Ureter (tissue), 1 donor: ENCODE measurements at regions not wholly inside any gene's neighbourhood (a gene's known extent, or its start where the extent isn't known, plus 50 kb on each side); places are given as distances from the start of the nearest gene placed in this dataset.

ENCODE experiments used
- DNase-seq: peaks from one replicate; pipeline ENCODE4 v3.0.0-alpha.2; 2020; ENCODE audit warnings: low spot score
- donor health status: DM: yes; HTN: yes; CAD: no.

GRCh38 chr9:88077071-88077617 is 61.1 kb downstream of the SPATA31C2 start:
- DNase-seq = no peak

DNA sequence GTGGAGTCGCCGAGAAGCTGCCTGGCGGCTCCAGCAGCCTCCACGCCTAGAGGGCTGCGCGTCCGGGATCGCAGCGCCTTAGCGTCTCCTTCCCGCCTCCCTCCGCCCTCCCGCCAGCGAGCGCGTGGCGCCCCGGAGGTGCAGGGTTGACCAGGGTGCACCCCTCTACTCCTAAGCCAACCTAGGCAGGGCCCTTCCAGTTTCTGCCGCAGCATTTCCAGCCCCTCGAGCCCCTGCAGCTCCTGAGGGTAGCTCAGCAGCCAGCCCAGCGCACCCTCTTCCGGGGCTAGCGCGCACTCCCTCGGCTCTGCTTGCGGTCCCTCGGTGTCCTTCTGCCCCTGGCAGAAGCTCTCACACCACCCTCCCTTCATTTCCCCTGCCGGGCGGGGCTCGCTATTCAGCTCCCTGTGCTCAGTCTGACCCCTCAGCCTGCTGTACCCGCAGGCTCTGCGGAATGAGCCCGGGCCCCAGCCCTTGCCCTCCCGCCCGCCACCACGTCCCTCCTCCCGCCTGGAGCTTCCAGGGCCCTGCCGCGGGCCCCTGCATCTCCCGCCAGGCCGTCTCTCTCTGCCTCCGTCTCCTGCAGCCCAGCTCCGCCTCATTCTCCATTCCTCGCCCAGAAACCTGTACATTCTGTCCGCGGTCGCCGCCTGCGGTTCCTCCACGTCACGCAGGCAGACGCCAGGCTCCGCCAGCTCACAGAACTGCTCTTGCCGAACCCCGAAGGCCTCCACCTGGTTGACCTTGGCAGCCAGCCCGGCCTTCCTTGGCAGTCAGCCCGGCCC is 61.8 kb downstream of the SPATA31C2 start:
- DNase-seq = peak; percentile 87

DNA sequence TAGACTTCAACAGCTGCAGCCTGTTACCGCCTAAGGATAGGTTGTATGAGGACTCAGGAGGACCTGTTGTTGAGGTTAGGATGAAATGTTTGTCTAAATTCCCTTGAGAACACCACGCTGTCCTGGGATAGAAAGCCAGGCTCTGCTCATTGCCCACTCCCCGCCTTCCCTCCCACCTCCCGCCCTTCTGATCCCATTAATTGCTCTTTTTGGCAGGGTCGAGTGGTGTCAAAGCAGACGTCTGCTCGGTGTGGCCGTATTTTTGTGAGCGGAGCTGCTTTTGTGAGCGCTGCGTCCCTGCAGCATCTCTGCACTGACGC is 62.3 kb downstream of the SPATA31C2 start:
- DNase-seq = no peak

DNA sequence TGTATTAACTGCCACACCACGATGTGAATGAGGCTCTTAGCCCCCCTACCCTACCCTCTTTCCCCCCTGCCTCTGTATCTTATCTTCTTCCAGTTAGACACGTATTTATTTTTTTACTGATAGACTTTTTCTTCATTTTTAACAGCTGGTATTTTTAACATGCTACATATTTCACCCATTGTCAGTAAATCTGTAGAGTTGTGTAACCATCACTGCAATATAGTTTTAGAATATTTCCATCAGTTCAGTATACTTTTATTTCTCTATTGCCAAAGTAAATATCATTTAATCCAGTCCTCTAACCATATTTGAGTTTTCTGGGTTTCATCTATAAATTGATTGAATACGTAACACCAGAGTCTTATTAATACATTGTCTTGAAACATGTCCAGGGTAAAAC is 62.8 kb downstream of the SPATA31C2 start:
- no peak for DNase-seq

DNA sequence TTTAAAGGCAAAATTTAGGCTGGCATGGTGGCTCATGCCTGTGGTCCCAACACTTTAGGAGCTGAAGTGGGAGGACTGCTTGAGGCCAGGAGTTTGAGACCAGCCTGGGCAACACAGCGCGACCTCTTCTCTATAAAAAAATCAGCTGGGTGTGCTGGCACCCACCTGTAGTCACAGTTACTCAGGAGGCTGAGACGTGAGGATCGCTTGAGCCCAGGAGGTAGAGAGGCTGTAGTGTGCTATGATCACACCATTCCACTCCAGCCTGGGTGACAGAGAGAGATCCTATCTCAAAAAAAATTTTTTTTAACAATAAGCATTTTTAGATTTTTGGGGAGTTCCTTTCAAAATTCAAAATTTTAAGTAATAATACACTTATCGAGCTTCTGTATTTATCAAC is 63.3 kb downstream of the SPATA31C2 start:
- DNase-seq = no peak

DNA sequence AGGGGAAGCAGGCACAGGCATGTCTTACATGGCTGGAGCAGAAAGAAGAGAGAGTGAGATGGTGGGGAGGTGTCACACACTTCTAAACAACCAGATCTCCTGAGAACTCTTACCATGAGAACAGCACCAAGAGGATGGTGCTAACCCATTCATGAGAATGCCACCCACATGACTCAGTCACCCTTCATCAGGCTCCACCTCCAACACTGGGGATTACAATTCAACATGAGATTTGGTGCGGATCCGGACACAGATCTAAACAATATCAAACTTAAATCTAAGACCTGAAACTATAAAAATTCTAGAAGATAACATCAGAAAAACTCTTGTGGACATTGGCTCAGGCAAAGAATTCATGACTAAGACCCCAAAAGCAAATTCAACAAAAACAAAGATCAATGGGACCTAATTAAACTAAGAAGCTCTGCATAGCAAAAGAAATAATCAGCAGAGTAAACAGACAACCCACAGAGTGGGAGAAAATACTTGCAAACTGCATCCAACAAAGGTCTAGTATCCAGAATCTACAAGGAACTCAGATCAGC is 65.4 kb downstream of the SPATA31C2 start:
- no peak for DNase-seq

- no peak for DNase-seq
These were observed 66.9 kb downstream of the SPATA31C2 start for GRCh38 chr9:88071331-88071730.

GRCh38 chr9:88065619-88066018 is 72.7 kb downstream of the SPATA31C2 start:
- no peak for DNase-seq

GRCh38 chr9:88064554-88064953 is 73.7 kb downstream of the SPATA31C2 start:
- DNase-seq = no peak

- no peak for DNase-seq
These were observed 77.5 kb downstream of the SPATA31C2 start for GRCh38 chr9:88060746-88061145.

DNA sequence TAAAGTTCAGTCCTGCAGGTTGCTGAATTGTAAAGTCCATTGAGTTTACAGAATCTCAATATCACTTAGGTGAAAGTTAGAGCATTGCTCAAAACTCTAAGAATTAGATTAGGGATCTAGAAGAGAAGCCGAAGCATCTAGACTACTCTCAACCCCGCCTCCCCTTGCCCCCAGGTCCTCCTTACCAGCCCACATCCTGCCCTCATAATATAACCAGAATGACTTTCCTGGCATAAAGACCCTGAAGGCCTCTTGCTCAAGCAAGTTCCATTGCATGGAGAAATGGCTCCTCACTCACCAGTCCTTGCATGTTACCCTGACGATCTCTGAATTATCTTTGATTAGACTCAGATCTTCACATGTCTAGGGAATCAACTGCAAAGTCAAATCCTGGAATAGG is 78.8 kb downstream of the SPATA31C2 start:
- no peak for DNase-seq

- no peak for DNase-seq
These were observed 81.4 kb downstream of the SPATA31C2 start for GRCh38 chr9:88056876-88057275.

GRCh38 chr9:88053856-88054501 is 79.6 kb upstream of the CDK20 start:
- DNase-seq = no peak

DNA sequence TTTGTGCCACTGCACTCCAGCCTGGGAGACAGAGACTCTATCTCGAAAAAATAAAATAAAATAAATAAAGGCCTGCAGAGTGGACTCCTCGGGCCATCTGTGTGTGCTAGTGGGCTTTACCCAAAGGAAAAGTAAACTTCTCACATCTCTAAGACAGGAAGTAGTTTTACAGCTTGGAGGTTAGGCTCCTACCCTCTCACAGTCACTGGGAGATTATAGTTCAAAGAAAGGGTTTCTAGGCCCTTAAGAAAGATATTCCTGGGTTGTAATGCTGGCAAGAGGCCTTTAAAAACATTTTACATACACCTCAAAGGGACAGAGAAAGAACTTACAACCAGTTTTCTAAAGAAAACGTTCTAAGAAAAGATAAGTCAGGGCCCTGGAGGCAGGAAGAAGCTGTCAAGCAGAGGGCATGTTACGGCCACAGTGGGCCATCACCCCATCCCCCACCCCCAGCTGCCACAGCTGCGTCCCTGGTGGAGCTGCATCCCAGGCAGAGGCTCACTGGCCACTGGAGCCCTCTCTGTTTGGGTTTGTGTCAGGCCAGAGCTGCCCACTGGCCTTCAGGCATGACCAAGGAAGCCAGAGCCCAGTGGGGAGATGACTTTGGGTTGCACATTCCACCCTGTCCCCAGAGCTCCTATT is 78.1 kb upstream of the CDK20 start:
- DNase-seq = no peak

GRCh38 chr9:88051138-88051537 is 76.8 kb upstream of the CDK20 start:
- no peak for DNase-seq

DNA sequence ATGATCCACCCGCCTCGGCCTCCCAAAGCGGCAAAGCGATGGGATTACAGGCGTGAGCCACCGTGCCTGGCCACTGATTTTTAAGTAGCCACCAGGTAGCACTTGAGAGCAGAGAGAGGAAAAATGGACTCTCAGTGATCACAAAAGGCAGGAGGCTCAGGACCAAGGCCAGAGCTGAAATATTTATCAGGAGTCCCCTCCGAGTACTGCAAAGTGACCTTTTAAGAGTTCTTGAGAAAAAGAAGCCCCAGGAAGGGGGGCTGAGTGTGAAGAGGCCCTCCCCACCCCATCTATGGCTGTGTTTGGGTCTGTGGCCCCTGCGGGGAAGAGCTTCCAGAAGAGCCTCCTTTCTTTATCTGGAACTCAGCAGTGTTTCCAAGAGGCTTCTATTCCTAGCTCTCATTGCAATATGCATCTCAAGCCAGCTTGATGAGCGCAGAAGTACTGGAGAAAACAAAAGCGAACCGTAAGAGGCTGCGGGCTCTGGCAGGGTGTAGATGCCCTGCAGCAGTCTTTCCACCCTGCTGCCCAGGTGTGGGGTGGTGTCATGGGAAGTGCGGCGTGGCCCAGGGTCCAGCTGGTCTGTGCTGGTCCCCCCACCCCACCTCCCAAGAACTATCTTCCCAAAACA is 75.5 kb upstream of the CDK20 start:
- no peak for DNase-seq

DNA sequence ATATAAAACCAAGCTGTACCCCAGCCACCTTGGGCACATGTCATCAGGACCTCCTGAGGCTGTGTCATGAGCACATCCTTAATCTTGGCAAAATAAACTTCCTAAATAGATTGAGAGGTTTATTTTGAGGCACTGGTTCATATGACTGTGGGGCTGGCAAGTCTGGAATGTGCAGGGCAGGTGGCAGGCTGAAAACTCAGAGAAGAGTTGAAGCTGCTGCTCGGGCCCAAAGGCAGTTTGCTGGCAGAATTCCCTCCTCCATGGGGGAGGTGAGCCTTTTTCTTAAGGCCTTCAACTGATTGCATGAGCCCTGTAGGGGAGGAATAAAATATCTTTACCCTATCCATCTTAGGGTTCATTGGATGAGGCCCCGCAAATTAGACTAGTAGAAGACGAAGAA is 72.2 kb upstream of the CDK20 start:
- no peak for DNase-seq

DNA sequence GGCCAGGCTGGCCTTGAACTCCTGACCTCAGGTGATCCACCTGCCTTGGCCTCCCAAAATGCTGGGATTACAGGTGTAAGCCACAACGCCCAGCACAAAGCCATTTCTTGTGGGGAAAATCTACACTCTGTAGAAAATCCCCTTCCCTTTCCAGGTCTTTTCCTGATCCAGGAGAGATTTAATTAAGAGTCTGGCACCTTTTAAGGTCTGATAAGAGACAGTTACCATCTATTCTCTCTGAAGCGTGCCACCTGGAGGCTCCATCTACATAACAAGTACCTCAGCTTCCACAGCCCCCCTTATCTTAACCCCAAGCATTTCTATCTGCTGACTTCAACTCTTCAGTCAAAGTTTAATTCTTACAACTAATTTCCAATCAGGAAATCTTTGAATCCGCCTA is 71.4 kb upstream of the CDK20 start:
- no peak for DNase-seq

DNA sequence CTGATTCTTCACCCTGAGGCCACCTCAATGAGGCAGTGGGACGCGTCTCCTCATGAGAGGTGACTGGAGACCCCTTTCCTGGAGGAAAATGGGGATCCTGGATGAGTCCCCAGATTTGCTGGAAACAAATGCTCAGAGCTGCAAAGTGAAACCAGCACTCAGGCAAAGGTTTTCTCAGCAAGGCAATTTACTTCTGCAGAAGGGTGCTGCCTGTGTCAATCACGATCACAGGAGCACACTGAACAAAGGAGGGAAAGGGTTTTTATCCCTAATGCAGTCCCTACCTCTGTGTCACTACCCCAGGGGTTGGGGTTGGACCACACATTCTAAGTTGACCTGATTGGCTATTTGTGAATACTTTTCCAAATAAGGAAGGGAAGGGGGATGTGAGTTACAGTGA is 69.9 kb upstream of the CDK20 start:
- no peak for DNase-seq

DNA sequence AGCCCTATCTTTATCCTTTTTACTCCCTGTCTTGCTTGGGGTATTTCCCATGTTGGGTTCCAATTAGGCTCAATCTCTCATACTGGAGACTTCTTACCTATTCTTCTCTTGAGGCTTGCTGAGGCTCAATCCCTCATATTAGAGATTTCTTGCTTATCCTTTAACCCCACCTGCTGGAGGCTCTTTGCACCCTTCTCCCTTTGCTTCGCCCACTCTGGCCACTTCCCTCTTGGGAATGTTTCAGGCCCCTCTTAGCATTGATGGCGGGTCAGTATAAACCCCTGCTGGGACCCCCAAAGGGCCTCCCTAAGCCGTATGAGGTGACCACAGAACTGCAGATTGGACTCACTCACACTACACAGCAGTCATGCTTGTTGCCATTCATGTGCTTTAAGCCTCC is 69.3 kb upstream of the CDK20 start:
- DNase-seq = no peak

DNA sequence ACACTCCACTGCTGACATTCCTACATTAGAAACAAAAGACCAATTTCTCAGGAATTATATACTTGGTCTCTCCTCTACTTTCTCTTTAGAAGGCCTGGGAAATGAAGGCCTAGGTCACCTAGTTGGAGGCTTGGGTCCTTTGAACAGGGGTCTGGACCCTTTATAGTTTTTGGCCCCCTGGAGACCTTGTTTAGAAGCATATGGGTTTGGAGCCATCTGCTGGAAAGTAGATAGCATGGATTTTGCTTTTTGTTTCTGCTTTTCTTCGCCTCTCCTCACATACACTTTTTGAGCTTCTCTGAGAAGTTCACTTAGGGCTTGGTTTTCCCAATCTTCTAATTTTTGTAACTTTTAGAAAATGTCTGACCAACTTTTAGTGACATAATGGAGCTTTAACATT is 67.1 kb upstream of the CDK20 start:
- DNase-seq = no peak

DNA sequence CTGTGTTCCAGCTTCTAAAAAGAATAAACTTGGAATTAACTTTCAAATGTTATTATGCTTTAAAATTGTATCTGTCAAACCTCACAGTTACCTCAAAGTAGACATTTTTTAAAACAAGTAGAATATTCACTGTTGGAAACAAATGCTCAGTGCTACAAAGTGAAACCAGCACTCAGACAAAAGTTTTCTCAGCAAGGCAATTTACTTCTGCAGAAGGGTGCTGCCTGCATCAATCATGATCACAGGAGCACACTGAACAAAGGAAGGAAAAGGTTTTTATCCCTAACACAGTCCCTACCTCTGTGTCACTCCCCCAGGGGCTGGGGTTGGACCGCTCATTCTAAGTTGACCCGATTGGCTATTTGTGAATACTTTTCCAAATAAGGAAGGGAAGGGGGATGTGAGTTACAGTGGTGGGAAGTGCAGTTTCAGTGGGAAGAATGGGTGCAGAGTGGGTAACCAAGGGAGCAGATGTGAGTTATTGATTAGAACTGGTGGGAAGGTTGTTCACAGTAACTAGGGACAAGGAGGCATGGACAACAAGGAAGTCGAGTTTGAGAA is 63.0 kb upstream of the CDK20 start:
- DNase-seq = no peak
